ENCODE measurements at regions not wholly inside any gene's neighbourhood (a gene's known extent, or its start where the extent isn't known, plus 50 kb on each side); places are given as distances from the start of the nearest gene placed in this dataset.
"Not testable (repeated sequence)": the region's sequence is repeated elsewhere in the genome, so short reads cannot be mapped to it uniquely, and the experiment has no call there.

DNA sequence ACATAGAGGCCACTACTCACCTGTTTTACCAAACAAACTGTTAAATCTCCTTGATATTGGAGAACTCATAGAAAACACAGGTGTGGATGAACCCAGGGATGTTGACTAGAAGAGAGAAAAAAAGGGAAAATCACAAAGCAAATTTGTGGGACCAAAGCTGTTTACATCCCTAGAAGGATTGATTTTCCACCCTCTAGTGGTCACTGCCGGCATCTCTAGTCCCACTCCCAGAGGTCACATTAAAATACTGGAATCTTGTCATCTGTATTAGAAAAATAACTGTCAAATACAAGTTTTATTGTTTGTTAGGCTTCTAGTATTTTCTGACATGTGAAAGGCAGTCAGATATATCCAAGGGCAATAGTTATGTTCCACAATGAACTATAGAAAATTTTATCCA, 469.7 kb downstream of the FOXD4L4 start:
- H3K79me2 ChIP-seq (ENCODE audit: insufficient read depth, low read length); H3K4me2 ChIP-seq (ENCODE audit: low read length); H3K36me3 ChIP-seq (ENCODE audit: insufficient read depth, low read length); H3K4me1 ChIP-seq (ENCODE audit: insufficient read depth, low read length, severe bottlenecking); H3F3A ChIP-seq (ENCODE audit: insufficient read depth, low read length); H3K9ac ChIP-seq (ENCODE audit: low read length); H3K9me2 ChIP-seq (ENCODE audit: low read depth, low read length); H3K27ac ChIP-seq (ENCODE audit: low read depth, low read length, poor library complexity, severe bottlenecking); H3K27me3 ChIP-seq (ENCODE audit: insufficient read depth, low read length); H3K9me3 ChIP-seq (ENCODE audit: low read length); H3K4me3 ChIP-seq (ENCODE audit: low read depth, low read length, poor library complexity, severe bottlenecking); H4K20me1 ChIP-seq (ENCODE audit: insufficient read depth, low read length); H2AFZ ChIP-seq (ENCODE audit: low read length): not testable (repeated sequence)

DNA sequence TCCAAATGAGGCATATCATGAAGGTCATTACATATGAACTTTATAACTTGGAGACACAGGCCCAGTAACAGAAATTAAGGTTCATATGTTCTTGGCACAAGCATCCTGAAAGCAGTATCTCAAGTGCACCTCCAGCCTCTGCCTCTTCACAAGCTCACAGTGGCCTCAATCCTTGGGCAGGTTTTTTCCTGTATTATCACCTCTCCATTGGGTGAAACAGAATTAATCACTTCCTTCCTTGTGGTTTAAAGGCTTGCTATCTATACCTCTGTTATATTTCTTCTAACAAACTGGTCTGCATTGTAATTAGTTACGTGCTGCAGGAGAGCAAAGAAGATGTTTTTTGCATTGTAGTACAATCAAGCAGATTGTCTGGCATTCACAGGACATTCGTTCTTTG, 471.0 kb downstream of the FOXD4L4 start:
- H3K9ac ChIP-seq (ENCODE audit: low read length); H2AFZ ChIP-seq (ENCODE audit: low read length); H3K79me2 ChIP-seq (ENCODE audit: insufficient read depth, low read length); H3K4me3 ChIP-seq (ENCODE audit: low read depth, low read length, poor library complexity, severe bottlenecking); H3K9me2 ChIP-seq (ENCODE audit: low read depth, low read length); H3K27ac ChIP-seq (ENCODE audit: low read depth, low read length, poor library complexity, severe bottlenecking); H4K20me1 ChIP-seq (ENCODE audit: insufficient read depth, low read length); H3K9me3 ChIP-seq (ENCODE audit: low read length); H3K36me3 ChIP-seq (ENCODE audit: insufficient read depth, low read length); H3K4me1 ChIP-seq (ENCODE audit: insufficient read depth, low read length, severe bottlenecking); H3K4me2 ChIP-seq (ENCODE audit: low read length); H3F3A ChIP-seq (ENCODE audit: insufficient read depth, low read length); H3K27me3 ChIP-seq (ENCODE audit: insufficient read depth, low read length): not testable (repeated sequence)

DNA sequence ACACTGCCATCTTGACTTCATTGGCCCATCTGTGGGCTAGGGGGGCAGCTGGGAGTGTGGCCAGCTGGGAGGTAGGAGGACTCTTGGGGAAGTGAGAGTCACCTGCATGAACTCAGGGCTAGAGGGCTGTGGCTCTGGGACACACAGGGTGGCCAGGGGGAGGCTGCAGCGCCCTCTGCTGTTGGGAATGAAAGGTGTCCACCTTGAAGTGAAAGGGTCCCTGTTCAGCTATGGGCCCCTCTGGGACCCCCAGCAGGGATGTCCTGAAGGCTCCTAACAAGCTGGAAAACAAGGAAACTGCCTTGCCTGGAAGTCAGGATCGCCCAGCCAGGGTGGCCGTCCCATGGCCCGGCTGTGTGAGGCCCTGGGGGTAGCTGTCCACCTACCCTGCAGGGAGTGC, 507.8 kb downstream of the FOXD4L4 start:
- not testable (repeated sequence) for H3K9me2 ChIP-seq (ENCODE audit: low read depth, low read length); H3K36me3 ChIP-seq (ENCODE audit: insufficient read depth, low read length); H3K9me3 ChIP-seq (ENCODE audit: low read length); H3K4me2 ChIP-seq (ENCODE audit: low read length); H3K9ac ChIP-seq (ENCODE audit: low read length); H3F3A ChIP-seq (ENCODE audit: insufficient read depth, low read length); H4K20me1 ChIP-seq (ENCODE audit: insufficient read depth, low read length); H3K4me1 ChIP-seq (ENCODE audit: insufficient read depth, low read length, severe bottlenecking); H3K27me3 ChIP-seq (ENCODE audit: insufficient read depth, low read length); H3K79me2 ChIP-seq (ENCODE audit: insufficient read depth, low read length); H2AFZ ChIP-seq (ENCODE audit: low read length); H3K4me3 ChIP-seq (ENCODE audit: low read depth, low read length, poor library complexity, severe bottlenecking); H3K27ac ChIP-seq (ENCODE audit: low read depth, low read length, poor library complexity, severe bottlenecking)

DNA sequence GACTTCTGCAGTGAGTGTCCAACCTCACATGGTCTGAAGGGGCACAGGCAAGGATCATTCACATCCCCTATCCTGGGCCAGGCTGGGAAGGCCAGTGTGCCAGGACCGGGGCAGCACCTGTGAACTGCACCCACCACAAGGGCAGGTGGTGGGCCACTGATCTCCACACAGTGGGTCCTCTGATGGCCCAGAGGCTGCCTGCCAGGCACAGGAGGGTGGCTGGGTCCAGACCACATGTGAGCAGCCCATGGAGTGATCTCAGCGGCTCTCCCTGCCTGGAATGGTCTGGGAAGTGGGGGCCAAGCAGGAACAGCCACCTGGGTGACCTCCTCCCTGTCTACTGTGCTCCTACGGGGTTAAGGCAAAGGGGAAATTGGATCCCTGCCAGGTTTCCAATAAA, 508.5 kb downstream of the FOXD4L4 start:
- H3K4me1 ChIP-seq (ENCODE audit: insufficient read depth, low read length, severe bottlenecking); H3K9ac ChIP-seq (ENCODE audit: low read length); H3K4me3 ChIP-seq (ENCODE audit: low read depth, low read length, poor library complexity, severe bottlenecking); H3K9me3 ChIP-seq (ENCODE audit: low read length); H3K79me2 ChIP-seq (ENCODE audit: insufficient read depth, low read length); H3K4me2 ChIP-seq (ENCODE audit: low read length); H3K27ac ChIP-seq (ENCODE audit: low read depth, low read length, poor library complexity, severe bottlenecking); H2AFZ ChIP-seq (ENCODE audit: low read length); H3K36me3 ChIP-seq (ENCODE audit: insufficient read depth, low read length); H4K20me1 ChIP-seq (ENCODE audit: insufficient read depth, low read length); H3F3A ChIP-seq (ENCODE audit: insufficient read depth, low read length); H3K27me3 ChIP-seq (ENCODE audit: insufficient read depth, low read length); H3K9me2 ChIP-seq (ENCODE audit: low read depth, low read length): not testable (repeated sequence)

DNA sequence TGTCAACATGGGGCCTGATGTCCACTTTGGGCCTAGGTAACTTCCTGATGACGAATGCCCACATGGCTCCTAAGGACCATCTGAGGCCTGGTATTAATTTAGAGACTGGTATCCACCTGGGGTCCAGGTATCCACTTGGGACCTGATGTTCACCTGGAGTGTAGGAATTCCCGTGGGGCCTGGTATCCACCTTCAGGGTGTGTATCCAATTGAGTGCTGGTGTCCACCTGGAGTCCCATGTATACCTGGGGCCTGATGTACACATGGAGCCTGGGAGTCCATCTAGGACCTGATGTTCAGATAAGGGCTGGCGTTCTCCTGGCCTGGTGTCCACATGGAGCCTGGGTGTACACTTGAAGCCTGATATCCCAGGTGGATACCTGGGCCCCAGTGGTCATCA, 520.6 kb downstream of the FOXD4L4 start:
- not testable (repeated sequence) for H3K27me3 ChIP-seq (ENCODE audit: insufficient read depth, low read length)

DNA sequence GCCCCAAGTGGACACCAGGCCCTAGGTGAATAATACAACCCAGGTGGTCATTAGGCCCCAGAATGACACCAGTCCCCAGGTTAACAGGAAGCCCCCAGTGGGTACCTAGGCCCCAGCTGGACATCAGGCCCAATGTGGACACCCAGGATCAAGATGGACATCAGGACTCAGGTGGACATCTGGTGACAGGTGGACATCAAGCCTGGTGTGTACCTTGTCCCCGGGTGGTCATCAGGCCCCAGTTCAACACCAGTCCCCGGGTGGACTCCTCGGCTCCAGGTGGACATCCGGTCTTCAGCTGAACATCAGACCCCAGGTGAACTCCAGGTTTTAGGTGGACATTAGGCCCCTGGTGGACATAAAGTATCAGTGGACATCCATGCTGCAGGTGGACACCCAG, 524.6 kb downstream of the FOXD4L4 start:
- H3K4me3 ChIP-seq (ENCODE audit: low read depth, low read length, poor library complexity, severe bottlenecking); H3K27me3 ChIP-seq (ENCODE audit: insufficient read depth, low read length); H4K20me1 ChIP-seq (ENCODE audit: insufficient read depth, low read length); H3K36me3 ChIP-seq (ENCODE audit: insufficient read depth, low read length); H3K9ac ChIP-seq (ENCODE audit: low read length); H3K9me3 ChIP-seq (ENCODE audit: low read length); H3K9me2 ChIP-seq (ENCODE audit: low read depth, low read length); H3K4me2 ChIP-seq (ENCODE audit: low read length); H2AFZ ChIP-seq (ENCODE audit: low read length); H3F3A ChIP-seq (ENCODE audit: insufficient read depth, low read length); H3K79me2 ChIP-seq (ENCODE audit: insufficient read depth, low read length); H3K4me1 ChIP-seq (ENCODE audit: insufficient read depth, low read length, severe bottlenecking); H3K27ac ChIP-seq (ENCODE audit: low read depth, low read length, poor library complexity, severe bottlenecking): not testable (repeated sequence)

More for the DNA sequence above, 520.6 kb downstream of the FOXD4L4 start:
- not testable (repeated sequence) for H4K20me1 ChIP-seq (ENCODE audit: insufficient read depth, low read length); H3K9me3 ChIP-seq (ENCODE audit: low read length); H3K27ac ChIP-seq (ENCODE audit: low read depth, low read length, poor library complexity, severe bottlenecking); H3K36me3 ChIP-seq (ENCODE audit: insufficient read depth, low read length); H3K4me2 ChIP-seq (ENCODE audit: low read length); H2AFZ ChIP-seq (ENCODE audit: low read length); H3K9ac ChIP-seq (ENCODE audit: low read length); H3K9me2 ChIP-seq (ENCODE audit: low read depth, low read length); H3K4me1 ChIP-seq (ENCODE audit: insufficient read depth, low read length, severe bottlenecking); H3K4me3 ChIP-seq (ENCODE audit: low read depth, low read length, poor library complexity, severe bottlenecking); H3K79me2 ChIP-seq (ENCODE audit: insufficient read depth, low read length); H3F3A ChIP-seq (ENCODE audit: insufficient read depth, low read length)

DNA sequence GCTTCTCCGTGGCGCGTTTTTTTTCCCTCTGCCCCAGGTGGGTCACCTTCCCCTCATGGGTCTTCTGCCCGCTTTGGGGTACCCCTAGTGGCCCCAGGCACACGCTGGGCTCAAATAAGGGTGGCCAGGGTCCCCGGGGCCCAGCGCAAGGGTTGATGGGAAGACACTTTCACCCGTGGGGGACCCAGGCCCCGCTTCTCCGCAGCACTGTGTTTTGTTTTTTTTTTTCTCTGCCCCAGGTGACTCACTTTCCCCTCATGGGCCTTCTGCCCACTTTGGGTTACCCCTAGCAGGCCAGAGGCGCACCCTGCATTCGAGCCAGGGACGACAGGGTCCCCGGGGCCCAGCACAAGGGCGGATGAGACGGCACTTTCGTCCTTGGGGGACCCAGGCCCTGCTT, 526.7 kb downstream of the FOXD4L4 start:
- not testable (repeated sequence) for H3K4me1 ChIP-seq (ENCODE audit: insufficient read depth, low read length, severe bottlenecking); H3K36me3 ChIP-seq (ENCODE audit: insufficient read depth, low read length); H3K79me2 ChIP-seq (ENCODE audit: insufficient read depth, low read length); H2AFZ ChIP-seq (ENCODE audit: low read length); H3K4me3 ChIP-seq (ENCODE audit: low read depth, low read length, poor library complexity, severe bottlenecking); H3K4me2 ChIP-seq (ENCODE audit: low read length); H3K9me3 ChIP-seq (ENCODE audit: low read length); H3K9me2 ChIP-seq (ENCODE audit: low read depth, low read length); H3F3A ChIP-seq (ENCODE audit: insufficient read depth, low read length); H3K9ac ChIP-seq (ENCODE audit: low read length); H3K27me3 ChIP-seq (ENCODE audit: insufficient read depth, low read length); H3K27ac ChIP-seq (ENCODE audit: low read depth, low read length, poor library complexity, severe bottlenecking); H4K20me1 ChIP-seq (ENCODE audit: insufficient read depth, low read length)

DNA sequence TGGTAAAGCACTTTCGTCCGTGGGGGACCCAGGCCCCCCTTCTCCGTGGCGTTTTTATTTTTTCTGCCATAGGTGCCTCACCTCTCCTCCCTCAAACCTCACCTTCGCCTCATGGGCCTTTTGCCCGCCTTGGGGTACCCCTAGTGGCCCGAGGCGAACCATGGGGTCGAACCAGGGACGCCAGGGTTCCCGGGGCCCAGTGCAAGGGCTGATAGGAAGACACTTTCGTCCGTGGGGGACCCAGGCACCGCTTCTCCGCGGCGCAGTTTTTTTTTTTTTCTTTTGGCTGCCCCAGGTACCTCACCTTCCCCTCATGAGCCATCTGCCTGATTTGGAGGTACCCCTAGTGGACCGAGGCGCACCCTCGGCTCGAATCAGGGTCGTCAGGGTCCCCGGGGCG, 527.8 kb downstream of the FOXD4L4 start:
- not testable (repeated sequence) for H2AFZ ChIP-seq (ENCODE audit: low read length); H3K4me3 ChIP-seq (ENCODE audit: low read depth, low read length, poor library complexity, severe bottlenecking); H3K9me2 ChIP-seq (ENCODE audit: low read depth, low read length); H3K79me2 ChIP-seq (ENCODE audit: insufficient read depth, low read length); H3K27me3 ChIP-seq (ENCODE audit: insufficient read depth, low read length); H3F3A ChIP-seq (ENCODE audit: insufficient read depth, low read length); H3K4me2 ChIP-seq (ENCODE audit: low read length); H3K27ac ChIP-seq (ENCODE audit: low read depth, low read length, poor library complexity, severe bottlenecking); H3K9ac ChIP-seq (ENCODE audit: low read length); H3K9me3 ChIP-seq (ENCODE audit: low read length); H4K20me1 ChIP-seq (ENCODE audit: insufficient read depth, low read length); H3K4me1 ChIP-seq (ENCODE audit: insufficient read depth, low read length, severe bottlenecking); H3K36me3 ChIP-seq (ENCODE audit: insufficient read depth, low read length)
